OCI-LY7 (cell line): ENCODE measurements at regions not wholly inside any gene's neighbourhood (a gene's known extent, or its start where the extent isn't known, plus 50 kb on each side); places are given as distances from the start of the nearest gene placed in this dataset.

Experiments used
- BruUV-seq: library from RNA; stranded (reverse); fragments of 400-500 nt; replicated peaks from 2 replicates; lab custom pipeline; 2021; lab: Mats Ljungman, UMichigan
- CTCF ChIA-PET: fragments of 300-600 bp; sonication (Branson Sonifier 250); formaldehyde crosslinking; loops from one replicate; lab custom pipeline; 2022; ENCODE audit warnings: antibody characterized with exemption; ENCODE audit not compliant: unreplicated experiment; lab: Charles Lee
- POLR2A ChIA-PET: fragments of 300-600 bp; sonication (Branson Sonifier 250); formaldehyde crosslinking; loops from one replicate; lab custom pipeline; 2022; ENCODE audit warnings: antibody characterized with exemption; lab: Charles Lee
- DNase-seq: peaks from one replicate; pipeline ENCODE4 v3.0.0-alpha.2; 2015; ENCODE audit warnings: low spot score
- H2AFZ ChIP-seq: fragments of 200-600 bp; sonication (generic), shearing (Covaris generic); 2 replicates; pipeline ENCODE4 v1.6.1; 2014; ENCODE audit warnings: mild to moderate bottlenecking, antibody characterized with exemption, low read length, moderate library complexity
- H3K27ac ChIP-seq: fragments of 200-600 bp; sonication (generic); 2 replicates; pipeline ENCODE4 v1.5.1; 2014; ENCODE audit warnings: mixed run types, low read depth, mild to moderate bottlenecking, moderate library complexity, low read length, inconsistent platforms; ENCODE audit not compliant: poor library complexity, severe bottlenecking
- H3K36me3 ChIP-seq: fragments of 200-600 bp; sonication (generic); 2 replicates; pipeline ENCODE4 v1.6.1; 2014; ENCODE audit warnings: mild to moderate bottlenecking, antibody characterized with exemption, low read length, moderate library complexity, mixed read lengths; ENCODE audit not compliant: insufficient read depth
- H3K4me1 ChIP-seq: fragments of 200-600 bp; sonication (generic); 2 replicates; pipeline ENCODE4 v1.5.1; 2014; ENCODE audit warnings: mild to moderate bottlenecking, low read length; ENCODE audit not compliant: insufficient read depth, poor library complexity, severe bottlenecking
- H3K4me2 ChIP-seq: fragments of 200-600 bp; sonication (generic); 2 replicates; pipeline ENCODE4 v1.6.1; 2014; ENCODE audit warnings: mild to moderate bottlenecking, low read length
- H3K4me3 ChIP-seq: fragments of 200-600 bp; sonication (generic); 2 replicates; pipeline ENCODE4 v1.5.1; 2014; ENCODE audit warnings: mild to moderate bottlenecking, low read depth, low read length; ENCODE audit not compliant: poor library complexity, severe bottlenecking
- H3K79me2 ChIP-seq: fragments of 200-600 bp; sonication (generic); 2 replicates; pipeline ENCODE4 v1.6.1; 2016; ENCODE audit warnings: low read depth, mild to moderate bottlenecking, low read length, moderate library complexity, mixed read lengths; ENCODE audit not compliant: insufficient read depth
- H3K9me2 ChIP-seq: fragments of 200-600 bp; sonication (generic); 2 replicates; pipeline ENCODE4 v1.6.1; 2016; ENCODE audit warnings: mild to moderate bottlenecking, low read length, mixed read lengths; ENCODE audit not compliant: insufficient read depth
- H3K9me3 ChIP-seq: fragments of 200-600 bp; sonication (generic); 2 replicates; pipeline ENCODE4 v1.6.1; 2014; ENCODE audit warnings: mild to moderate bottlenecking, mixed run types, low read length, mixed read lengths
- H4K20me1 ChIP-seq: fragments of 200-600 bp; sonication (generic); 2 replicates; pipeline ENCODE4 v1.6.1; 2014; ENCODE audit warnings: mild to moderate bottlenecking, antibody characterized with exemption, low read length, moderate library complexity, mixed read lengths; ENCODE audit not compliant: insufficient read depth
- EZH2phosphoT487 ChIP-seq: fragments of 200-600 bp; sonication (generic); IDR thresholded peaks from 2 replicates; pipeline ENCODE4 v1.6.1; 2018; ENCODE audit warnings: low read depth, borderline replicate concordance, mild to moderate bottlenecking, mixed run types, antibody characterized with exemption, low read length, moderate library complexity, mixed read lengths
- intact Hi-C: fragments of 100-400 bp; cut with micrococcal nuclease; formaldehyde crosslinking; loops from one replicate; pipeline ENCODE4 v1.10.0; 2022; ENCODE audit not compliant: unreplicated experiment
- TF ChIP-seq, protein P1 (sequence below): fragments of 200-600 bp; sonication (generic); conservative IDR thresholded peaks from 2 replicates; pipeline ENCODE4 v1.5.1; 2014; ENCODE audit warnings: mild to moderate bottlenecking, antibody characterized with exemption, low read length, moderate library complexity, mixed read lengths

DNA sequence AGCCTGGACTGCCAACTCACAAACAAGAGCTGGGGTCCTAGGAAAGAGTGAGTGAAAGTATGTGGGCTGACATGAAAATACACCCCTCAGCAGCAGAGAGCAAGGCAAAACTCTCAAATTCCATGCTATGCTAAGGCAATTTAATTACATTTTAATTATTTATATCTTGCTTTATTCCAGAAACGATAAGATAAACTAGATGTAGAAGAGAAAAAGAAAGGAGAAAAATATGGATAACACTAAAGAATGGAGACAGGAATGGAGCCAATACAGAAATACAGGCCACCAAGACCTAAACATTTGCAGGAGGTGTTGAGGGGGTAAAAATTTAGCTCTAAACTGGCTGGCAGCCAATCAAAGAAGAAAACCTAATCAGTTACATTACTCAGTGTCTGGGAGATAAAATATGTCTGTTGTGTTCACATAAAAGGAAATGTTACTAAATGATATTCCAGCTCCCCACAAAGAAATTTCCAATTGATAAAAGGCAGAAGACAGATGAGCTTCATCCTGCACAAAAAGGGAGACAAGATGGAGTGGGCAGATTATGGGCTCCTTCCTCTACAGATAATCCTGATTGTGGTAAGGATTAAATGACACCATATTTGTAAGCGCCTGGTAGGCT lies 223.5 kb upstream of the BLID start:
- H3K9me3 ChIP-seq = no peaks in the 10 kb centered on the region
- H3K4me2 ChIP-seq = no peak overlapping the region
- H3K27ac ChIP-seq = no peak overlapping the region
- intact Hi-C loops = no loop called here
- DNase-seq = no peak
- H3K36me3 ChIP-seq = no peaks in the 10 kb centered on the region
- no peak for TF ChIP-seq EZH2phosphoT487
- TF ChIP-seq, protein P1, sequence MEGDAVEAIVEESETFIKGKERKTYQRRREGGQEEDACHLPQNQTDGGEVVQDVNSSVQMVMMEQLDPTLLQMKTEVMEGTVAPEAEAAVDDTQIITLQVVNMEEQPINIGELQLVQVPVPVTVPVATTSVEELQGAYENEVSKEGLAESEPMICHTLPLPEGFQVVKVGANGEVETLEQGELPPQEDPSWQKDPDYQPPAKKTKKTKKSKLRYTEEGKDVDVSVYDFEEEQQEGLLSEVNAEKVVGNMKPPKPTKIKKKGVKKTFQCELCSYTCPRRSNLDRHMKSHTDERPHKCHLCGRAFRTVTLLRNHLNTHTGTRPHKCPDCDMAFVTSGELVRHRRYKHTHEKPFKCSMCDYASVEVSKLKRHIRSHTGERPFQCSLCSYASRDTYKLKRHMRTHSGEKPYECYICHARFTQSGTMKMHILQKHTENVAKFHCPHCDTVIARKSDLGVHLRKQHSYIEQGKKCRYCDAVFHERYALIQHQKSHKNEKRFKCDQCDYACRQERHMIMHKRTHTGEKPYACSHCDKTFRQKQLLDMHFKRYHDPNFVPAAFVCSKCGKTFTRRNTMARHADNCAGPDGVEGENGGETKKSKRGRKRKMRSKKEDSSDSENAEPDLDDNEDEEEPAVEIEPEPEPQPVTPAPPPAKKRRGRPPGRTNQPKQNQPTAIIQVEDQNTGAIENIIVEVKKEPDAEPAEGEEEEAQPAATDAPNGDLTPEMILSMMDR = no peak
- H3K79me2 ChIP-seq = no peaks in the 10 kb centered on the region
- no peaks in the 10 kb centered on the region for H3K9me2 ChIP-seq
- BruUV-seq = no TSS peak
- H4K20me1 ChIP-seq = no peaks in the 10 kb centered on the region
- H3K4me3 ChIP-seq = no peak overlapping the region
- H3K4me1 ChIP-seq = no peaks in the 10 kb centered on the region
- CTCF ChIA-PET = no interaction called here
- POLR2A ChIA-PET = no interaction called here
- H2AFZ ChIP-seq = no peak overlapping the region

- Histone ChIP-seq H2AFZ (no peak overlapping the region), H3K4me2 (no peak overlapping the region), H3K36me3 (no peaks in the 10 kb centered on the region), H3K9me2 (no peaks in the 10 kb centered on the region), H3K4me1 (no peaks in the 10 kb centered on the region), H3K4me3 (no peak overlapping the region), H4K20me1 (no peaks in the 10 kb centered on the region), H3K27ac (no peak overlapping the region), H3K9me3 (no peaks in the 10 kb centered on the region), H3K79me2 (no peaks in the 10 kb centered on the region)
- intact Hi-C loops = no loop called here
- no peak for DNase-seq
- ChIA-PET POLR2A (no interaction called here), CTCF (no interaction called here)
- TF ChIP-seq EZH2phosphoT487 = no peak
- TF ChIP-seq, protein P1 = no peak
- no TSS peak for BruUV-seq
Measured at GRCh38 chr11:122337704-122338103, 221.7 kb upstream of the BLID start.

- BruUV-seq = no TSS peak
- Histone ChIP-seq H4K20me1 (no peaks in the 10 kb centered on the region), H3K4me3 (no peak overlapping the region), H3K27ac (no peak overlapping the region), H3K4me2 (no peak overlapping the region), H3K9me3 (no peaks in the 10 kb centered on the region), H3K36me3 (no peaks in the 10 kb centered on the region), H3K79me2 (no peaks in the 10 kb centered on the region), H3K4me1 (no peaks in the 10 kb centered on the region), H2AFZ (no peak overlapping the region), H3K9me2 (no peaks in the 10 kb centered on the region)
- TF ChIP-seq, protein P1 = no peak
- no peak for TF ChIP-seq EZH2phosphoT487
- no peak for DNase-seq
- intact Hi-C loops = no loop called here
- POLR2A ChIA-PET = no interaction called here
- CTCF ChIA-PET = no interaction called here
Measured at GRCh38 chr11:122337241-122337640, 221.2 kb upstream of the BLID start.
